NB4 (cell line): ENCODE measurements at regions not wholly inside any gene's neighbourhood (a gene's known extent, or its start where the extent isn't known, plus 50 kb on each side); places are given as distances from the start of the nearest gene placed in this dataset.

ENCODE experiments used
- CTCF ChIP-seq: IDR thresholded peaks from one replicate; pipeline ENCODE4 v1.5.1; 2012; ENCODE audit warnings: low read depth, low read length
- MAX ChIP-seq: IDR thresholded peaks from 2 replicates; pipeline ENCODE4 v1.6.1; 2011; ENCODE audit warnings: low read depth, low read length
- POLR2A ChIP-seq: IDR thresholded peaks from 2 replicates; pipeline ENCODE4 v1.6.1; 2011; ENCODE audit warnings: mild to moderate bottlenecking; ENCODE audit not compliant: insufficient read length; ENCODE audit errors: extremely low read depth

GRCh38 chr2:76257802-76258201, 547.1 kb upstream of the GCFC2 start:
- TF ChIP-seq POLR2A (no peak), CTCF (no peak), MAX (no peak)
